BLaER1 treated with 17β-estradiol and CSF1 and Interleukin-3, amounts not matched to agents 10 nM and 100 nM (cell line): ENCODE measurements at regions not wholly inside any gene's neighbourhood (a gene's known extent, or its start where the extent isn't known, plus 50 kb on each side); places are given as distances from the start of the nearest gene placed in this dataset.

Experiments
- H3K27ac ChIP-seq, 11 experiments: shearing (Covaris generic); formaldehyde crosslinking; 2 replicates each; pipeline ENCODE4 v1.8.1; 2022
- H3K27me3 ChIP-seq, 11 experiments: shearing (Covaris generic); formaldehyde crosslinking; 2 replicates each; pipeline ENCODE4 v1.8.1; 2022
- H3K36me3 ChIP-seq, 11 experiments: shearing (Covaris generic); formaldehyde crosslinking; 2 replicates each; pipeline ENCODE4 v1.8.1; 2022
- H3K4me1 ChIP-seq, 10 experiments: shearing (Covaris generic); formaldehyde crosslinking; 2 replicates each; pipeline ENCODE4 v1.8.1; 2022
- H3K4me2 ChIP-seq, 11 experiments: shearing (Covaris generic); formaldehyde crosslinking; 2 replicates each; pipeline ENCODE4 v1.8.1; 2022
- H3K4me3 ChIP-seq, 10 experiments: shearing (Covaris generic); formaldehyde crosslinking; 2 replicates each; pipeline ENCODE4 v1.8.1; 2022
- H3K9ac ChIP-seq, 11 experiments: shearing (Covaris generic); formaldehyde crosslinking; 2 replicates each; pipeline ENCODE4 v1.8.1; 2022
- H3K9me3 ChIP-seq, 11 experiments: shearing (Covaris generic); formaldehyde crosslinking; replicated peaks in 1 of 11; 2 replicates each; pipeline ENCODE4 v1.8.1; 2022
- H4K20me1 ChIP-seq, 11 experiments: shearing (Covaris generic); formaldehyde crosslinking; 2 replicates each; pipeline ENCODE4 v1.8.1; 2022
- Cebpa-rat ChIP-seq, 11 experiments: shearing (Covaris generic); IDR thresholded peaks; 2 replicates each; pipeline ENCODE4 v1.8.1; 2022

DNA sequence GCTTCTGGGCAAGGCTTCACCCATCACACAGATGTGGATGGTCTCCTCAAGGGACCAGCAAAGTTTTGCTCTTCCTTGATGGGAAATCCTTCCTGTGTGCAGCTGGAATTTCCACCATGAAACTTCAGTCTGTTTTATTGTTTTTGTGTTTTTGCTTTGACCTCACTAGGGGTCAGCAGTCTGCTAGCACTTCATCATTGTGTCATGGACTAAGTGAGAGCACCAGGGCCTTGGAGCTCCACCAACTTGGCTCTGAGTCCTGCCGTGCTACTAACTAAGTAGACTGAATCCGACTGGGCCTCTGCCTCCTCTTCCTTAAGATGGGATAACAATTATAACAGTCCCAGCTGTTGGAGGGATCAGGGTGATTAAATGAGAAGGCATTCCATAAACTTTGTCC is 305.8 kb upstream of the NCAM1 start:
- H4K20me1 ChIP-seq = no peaks in the 10 kb centered on the region
- H3K9me3 ChIP-seq = no peaks in the 10 kb centered on the region
- 0 out of 20 replicates have a peak, but pooled peaks cover 0 to 4% (median 0%) of the 10 kb centered on the region in 10 experiments for H3K4me1 ChIP-seq
- no peak overlapping the region for H3K4me3 ChIP-seq
- no peak for TF ChIP-seq Cebpa-rat (IDR thresholded peaks at IDR 0.05)
- H3K9ac ChIP-seq = no peak overlapping the region
- no peaks in the 10 kb centered on the region for H3K27me3 ChIP-seq
- no peaks in the 10 kb centered on the region for H3K36me3 ChIP-seq
- no peak overlapping the region for H3K27ac ChIP-seq
- H3K4me2 ChIP-seq = no peak overlapping the region

DNA sequence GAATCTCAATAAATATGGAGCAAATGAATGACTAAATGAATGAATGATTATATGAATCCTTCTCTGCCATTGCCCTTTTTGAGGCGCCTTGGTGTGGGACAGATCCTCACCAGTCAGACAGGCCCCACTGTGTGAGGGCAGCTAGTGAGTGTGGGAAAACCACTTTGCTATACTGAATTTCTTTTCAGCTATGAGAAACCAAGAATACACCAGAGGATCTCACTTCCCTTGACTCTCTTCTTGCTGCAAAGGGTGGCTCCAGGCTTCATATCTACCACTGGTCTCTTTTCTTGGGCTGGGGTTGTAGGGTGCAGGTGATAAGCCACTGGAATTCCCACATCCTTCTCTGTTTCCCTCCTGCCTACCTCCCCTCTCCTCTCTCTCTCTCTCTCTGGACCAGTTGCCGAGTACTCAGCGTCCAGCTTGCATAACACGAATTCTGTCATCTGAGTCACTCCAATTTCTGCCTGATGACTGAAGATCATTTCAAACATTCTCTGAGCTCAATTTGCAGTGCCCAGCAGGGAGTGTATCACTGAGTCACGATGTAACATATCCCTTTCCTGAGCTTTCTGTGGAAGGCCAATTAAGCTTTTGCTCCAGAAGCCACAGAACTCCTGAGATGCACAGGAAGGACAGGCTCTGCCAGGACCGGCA is 304.3 kb upstream of the NCAM1 start:
- Histone ChIP-seq H3K36me3 (no peaks in the 10 kb centered on the region), H3K9ac (no peak overlapping the region), H3K27ac (no peak overlapping the region), H3K4me3 (no peak overlapping the region), H4K20me1 (no peaks in the 10 kb centered on the region), H3K27me3 (no peaks in the 10 kb centered on the region), H3K4me1 (no peaks in the 10 kb centered on the region), H3K4me2 (no peak overlapping the region), H3K9me3 (no peaks in the 10 kb centered on the region)
- no peak for TF ChIP-seq Cebpa-rat (IDR thresholded peaks at IDR 0.05)

GRCh38 chr11:112658431-112658878 is 302.8 kb upstream of the NCAM1 start:
- no peak overlapping the region for H3K9ac ChIP-seq
- no peak overlapping the region for H3K4me2 ChIP-seq
- H3K4me3 ChIP-seq = no peak overlapping the region
- H3K4me1 ChIP-seq = no peaks in the 10 kb centered on the region
- H3K27ac ChIP-seq = no peak overlapping the region
- H3K27me3 ChIP-seq = no peaks in the 10 kb centered on the region
- no peaks in the 10 kb centered on the region for H4K20me1 ChIP-seq
- TF ChIP-seq Cebpa-rat (IDR thresholded peaks at IDR 0.05) = no peak
- H3K9me3 ChIP-seq = no peaks in the 10 kb centered on the region
- no peaks in the 10 kb centered on the region for H3K36me3 ChIP-seq

- Histone ChIP-seq H3K27ac (no peak overlapping the region), H3K4me3 (no peak overlapping the region), H3K4me1 (no peaks in the 10 kb centered on the region), H3K9ac (no peak overlapping the region), H3K4me2 (no peak overlapping the region), H3K27me3 (no peaks in the 10 kb centered on the region), H4K20me1 (no peaks in the 10 kb centered on the region), H3K36me3 (no peaks in the 10 kb centered on the region), H3K9me3 (peaks cover 0 to 3% (median 0%) of the 10 kb centered on the region in 11 experiments; a peak in 1 of 22 replicates)
- no peak for TF ChIP-seq Cebpa-rat (IDR thresholded peaks at IDR 0.05)
Observed at GRCh38 chr11:112661146-112661545, 300.1 kb upstream of the NCAM1 start.

DNA sequence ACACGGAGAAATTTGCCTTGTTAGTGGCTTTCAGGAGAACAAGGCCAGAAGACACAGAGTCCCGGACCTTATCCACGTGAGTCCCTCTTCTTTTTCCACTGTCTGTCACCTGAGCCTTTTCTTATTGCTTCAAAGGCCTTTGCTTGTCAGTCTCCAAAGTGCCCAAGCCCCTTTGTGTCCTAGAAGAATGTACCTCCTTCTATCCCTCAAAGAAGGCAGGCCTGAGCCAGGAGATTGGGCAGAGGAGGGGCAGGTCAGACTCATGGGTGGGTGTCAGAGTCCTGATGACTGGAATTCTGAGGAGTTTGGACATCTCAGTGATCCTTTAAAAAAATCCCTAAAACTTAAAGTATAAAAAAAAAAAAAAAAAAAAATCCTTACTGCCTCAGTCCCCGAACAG is 299.6 kb upstream of the NCAM1 start:
- no peak overlapping the region for H3K27ac ChIP-seq
- no peaks in the 10 kb centered on the region for H3K27me3 ChIP-seq
- no peaks in the 10 kb centered on the region for H3K36me3 ChIP-seq
- peaks cover 0 to 7% (median 0%) of the 10 kb centered on the region in 11 experiments; a peak in 2 of 22 replicates for H3K9me3 ChIP-seq
- no peaks in the 10 kb centered on the region for H3K4me1 ChIP-seq
- H3K4me3 ChIP-seq = no peak overlapping the region
- H3K4me2 ChIP-seq = no peak overlapping the region
- no peaks in the 10 kb centered on the region for H4K20me1 ChIP-seq
- H3K9ac ChIP-seq = no peak overlapping the region
- no peak for TF ChIP-seq Cebpa-rat (IDR thresholded peaks at IDR 0.05)

DNA sequence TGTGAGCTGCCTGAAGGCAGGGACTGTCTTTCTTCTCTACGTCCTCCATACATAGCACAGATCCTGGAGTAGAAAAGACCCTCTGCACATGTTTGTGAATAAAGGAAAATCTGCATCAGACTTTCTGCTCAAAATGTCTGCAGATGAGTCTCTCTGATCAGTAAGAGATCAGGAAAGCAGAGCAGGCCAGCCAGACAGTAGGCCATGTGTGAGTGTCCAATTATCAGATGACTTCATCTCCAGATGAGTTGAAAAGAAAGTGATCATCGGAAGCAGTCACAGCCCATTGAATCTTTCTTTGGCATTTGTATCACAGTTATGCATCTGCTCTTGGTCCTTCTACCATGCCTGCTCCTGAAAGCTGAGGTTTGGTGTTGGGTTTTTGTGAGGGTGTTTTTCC is 298.7 kb upstream of the NCAM1 start:
- Histone ChIP-seq H3K9me3 (peaks cover 0 to 9% (median 0%) of the 10 kb centered on the region in 11 experiments; a peak in 2 of 22 replicates), H3K36me3 (no peaks in the 10 kb centered on the region), H3K27ac (no peak overlapping the region), H3K9ac (no peak overlapping the region), H3K4me2 (no peak overlapping the region), H3K4me3 (no peak overlapping the region), H3K4me1 (no peaks in the 10 kb centered on the region), H3K27me3 (no peaks in the 10 kb centered on the region), H4K20me1 (no peaks in the 10 kb centered on the region)
- no peak for TF ChIP-seq Cebpa-rat (IDR thresholded peaks at IDR 0.05)

- H3K27me3 ChIP-seq = no peaks in the 10 kb centered on the region
- no peaks in the 10 kb centered on the region for H3K36me3 ChIP-seq
- H3K9me3 ChIP-seq = peaks cover 0 to 9% (median 0%) of the 10 kb centered on the region in 11 experiments; a peak in 2 of 22 replicates
- no peaks in the 10 kb centered on the region for H4K20me1 ChIP-seq
- H3K4me3 ChIP-seq = no peak overlapping the region
- H3K9ac ChIP-seq = no peak overlapping the region
- no peak overlapping the region for H3K27ac ChIP-seq
- H3K4me1 ChIP-seq = no peaks in the 10 kb centered on the region
- no peak for TF ChIP-seq Cebpa-rat (IDR thresholded peaks at IDR 0.05)
- no peak overlapping the region for H3K4me2 ChIP-seq
Observed at GRCh38 chr11:112663947-112664634, 297.1 kb upstream of the NCAM1 start.

DNA sequence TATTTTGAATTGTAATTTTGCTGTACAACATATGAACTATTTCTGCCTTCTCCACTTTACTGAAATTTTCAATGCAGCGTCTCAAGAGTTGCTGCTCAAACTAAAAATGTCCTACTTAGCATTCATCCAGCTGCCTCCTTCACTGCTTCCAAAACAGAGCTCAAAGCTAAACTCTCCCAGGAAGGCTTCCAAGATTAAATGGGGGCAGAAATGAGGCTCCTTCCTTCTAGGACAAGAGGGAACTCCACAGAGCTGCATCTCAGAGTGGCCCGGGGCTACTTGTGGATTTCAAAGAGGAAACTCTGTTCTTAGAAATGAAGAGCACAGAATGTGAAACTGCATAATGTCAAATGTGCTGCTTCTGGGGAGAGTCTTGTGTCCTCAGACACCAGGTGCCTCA is 295.9 kb upstream of the NCAM1 start:
- H3K27ac ChIP-seq = no peak overlapping the region
- no peak overlapping the region for H3K4me3 ChIP-seq
- no peaks in the 10 kb centered on the region for H3K27me3 ChIP-seq
- H4K20me1 ChIP-seq = no peaks in the 10 kb centered on the region
- H3K4me1 ChIP-seq = no peaks in the 10 kb centered on the region
- no peak overlapping the region for H3K9ac ChIP-seq
- no peak overlapping the region for H3K4me2 ChIP-seq
- no peak for TF ChIP-seq Cebpa-rat (IDR thresholded peaks at IDR 0.05)
- no peaks in the 10 kb centered on the region for H3K36me3 ChIP-seq
- peaks cover 0 to 9% (median 0%) of the 10 kb centered on the region in 11 experiments; a peak in 2 of 22 replicates for H3K9me3 ChIP-seq

GRCh38 chr11:112666253-112666652 is 295.0 kb upstream of the NCAM1 start:
- no peak for TF ChIP-seq Cebpa-rat (IDR thresholded peaks at IDR 0.05)
- Histone ChIP-seq H3K27ac (no peak overlapping the region), H3K4me1 (no peaks in the 10 kb centered on the region), H3K9ac (no peak overlapping the region), H3K27me3 (no peaks in the 10 kb centered on the region), H3K4me2 (no peak overlapping the region), H4K20me1 (no peaks in the 10 kb centered on the region), H3K36me3 (no peaks in the 10 kb centered on the region), H3K9me3 (peaks cover 0 to 9% (median 0%) of the 10 kb centered on the region in 11 experiments; a peak in 2 of 22 replicates), H3K4me3 (no peak overlapping the region)
